Osteoblast (primary cell): ENCODE measurements at regions not wholly inside any gene's neighbourhood (a gene's known extent, or its start where the extent isn't known, plus 50 kb on each side); places are given as distances from the start of the nearest gene placed in this dataset.

Source experiments
- DNase-seq: peaks from one replicate; pipeline ENCODE4 v3.0.0; 2011; ENCODE audit warnings: low spot score, mixed read lengths; ENCODE audit not compliant: insufficient read length; ENCODE audit errors: missing footprints
- H2AFZ ChIP-seq: 2 replicates; pipeline ENCODE4 v1.6.0; 2011; ENCODE audit warnings: mild to moderate bottlenecking, low read length
- H3K27ac ChIP-seq: 2 replicates; pipeline ENCODE4 v1.5.1; 2011; ENCODE audit warnings: mild to moderate bottlenecking, low read depth, low read length, moderate library complexity
- H3K27me3 ChIP-seq: 2 replicates; pipeline ENCODE4 v1.6.0; 2012; ENCODE audit warnings: mild to moderate bottlenecking, control low read depth, inconsistent platforms, low read length, moderate library complexity; ENCODE audit not compliant: insufficient read depth
- H3K36me3 ChIP-seq: 2 replicates; pipeline ENCODE4 v1.5.1; 2011; ENCODE audit warnings: mild to moderate bottlenecking, low read length, control low read depth, moderate library complexity; ENCODE audit not compliant: insufficient read depth
- H3K4me1 ChIP-seq: 2 replicates; pipeline ENCODE4 v1.5.1; 2011; ENCODE audit warnings: mild to moderate bottlenecking, low read length, control low read depth, moderate library complexity; ENCODE audit not compliant: insufficient read depth
- H3K4me2 ChIP-seq: 2 replicates; pipeline ENCODE4 v1.6.0; 2011; ENCODE audit warnings: mild to moderate bottlenecking, low read length; ENCODE audit not compliant: insufficient read depth
- H3K4me3 ChIP-seq: fragments of 200-600 bp; sonication (generic); 3 replicates; pipeline ENCODE4 v1.5.1; 2012; ENCODE audit warnings: mild to moderate bottlenecking, low read length, inconsistent platforms; ENCODE audit not compliant: insufficient read depth
- H3K79me2 ChIP-seq: 2 replicates; pipeline ENCODE4 v1.6.0; 2012; ENCODE audit warnings: mild to moderate bottlenecking, low read length, control low read depth, inconsistent platforms; ENCODE audit not compliant: insufficient read depth
- H3K9me3 ChIP-seq: 2 replicates; pipeline ENCODE4 v1.5.1; 2011; ENCODE audit warnings: low read depth, low read length, control low read depth
- H4K20me1 ChIP-seq: 2 replicates; pipeline ENCODE4 v1.6.0; 2012; ENCODE audit warnings: mild to moderate bottlenecking, low read length, control low read depth; ENCODE audit not compliant: insufficient read depth
- TF ChIP-seq, protein P1 (sequence below): IDR thresholded peaks from 2 replicates; pipeline ENCODE4 v1.5.1; 2011; ENCODE audit warnings: mild to moderate bottlenecking, low read depth, low read length, moderate library complexity; ENCODE audit errors: extremely low read depth

- Histone ChIP-seq H3K4me2 (no peak overlapping the region), H3K4me1 (no peaks in the 10 kb centered on the region), H3K27ac (no peak overlapping the region), H3K27me3 (no peaks in the 10 kb centered on the region), H3K9me3 (peaks cover 2% of the 10 kb centered on the region), H3K4me3 (no peak overlapping the region), H3K79me2 (no peaks in the 10 kb centered on the region), H3K36me3 (no peaks in the 10 kb centered on the region), H4K20me1 (no peaks in the 10 kb centered on the region), H2AFZ (no peak overlapping the region)
- no peak for DNase-seq
- TF ChIP-seq, protein P1, sequence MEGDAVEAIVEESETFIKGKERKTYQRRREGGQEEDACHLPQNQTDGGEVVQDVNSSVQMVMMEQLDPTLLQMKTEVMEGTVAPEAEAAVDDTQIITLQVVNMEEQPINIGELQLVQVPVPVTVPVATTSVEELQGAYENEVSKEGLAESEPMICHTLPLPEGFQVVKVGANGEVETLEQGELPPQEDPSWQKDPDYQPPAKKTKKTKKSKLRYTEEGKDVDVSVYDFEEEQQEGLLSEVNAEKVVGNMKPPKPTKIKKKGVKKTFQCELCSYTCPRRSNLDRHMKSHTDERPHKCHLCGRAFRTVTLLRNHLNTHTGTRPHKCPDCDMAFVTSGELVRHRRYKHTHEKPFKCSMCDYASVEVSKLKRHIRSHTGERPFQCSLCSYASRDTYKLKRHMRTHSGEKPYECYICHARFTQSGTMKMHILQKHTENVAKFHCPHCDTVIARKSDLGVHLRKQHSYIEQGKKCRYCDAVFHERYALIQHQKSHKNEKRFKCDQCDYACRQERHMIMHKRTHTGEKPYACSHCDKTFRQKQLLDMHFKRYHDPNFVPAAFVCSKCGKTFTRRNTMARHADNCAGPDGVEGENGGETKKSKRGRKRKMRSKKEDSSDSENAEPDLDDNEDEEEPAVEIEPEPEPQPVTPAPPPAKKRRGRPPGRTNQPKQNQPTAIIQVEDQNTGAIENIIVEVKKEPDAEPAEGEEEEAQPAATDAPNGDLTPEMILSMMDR = no peak
Observed at GRCh38 chr6:67854098-67854497, 781.0 kb upstream of the ADGRB3 start.

DNA sequence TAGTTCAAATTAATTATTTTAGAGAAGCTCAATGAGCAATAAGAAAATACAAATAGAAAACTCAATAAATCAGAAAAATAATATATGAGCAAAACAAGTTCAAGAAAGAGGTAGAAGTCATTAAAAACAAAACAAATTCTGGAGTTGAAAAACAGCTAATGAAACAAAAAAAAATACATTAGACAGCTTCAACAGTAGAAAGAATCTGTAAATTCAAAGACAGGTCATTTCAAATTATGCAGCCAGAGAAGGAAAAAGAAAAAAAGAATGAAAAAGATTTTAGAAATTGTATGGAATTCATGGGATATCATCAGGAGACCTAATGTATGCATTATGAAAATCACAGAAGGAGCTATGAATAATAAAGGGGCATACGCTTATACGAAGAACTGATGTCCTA is 795.3 kb upstream of the ADGRB3 start:
- no peak overlapping the region for H3K27ac ChIP-seq
- no peaks in the 10 kb centered on the region for H3K4me1 ChIP-seq
- no peak overlapping the region for H3K4me3 ChIP-seq
- no peak overlapping the region for H2AFZ ChIP-seq
- no peaks in the 10 kb centered on the region for H4K20me1 ChIP-seq
- no peak for DNase-seq
- TF ChIP-seq, protein P1 = no peak
- no peaks in the 10 kb centered on the region for H3K27me3 ChIP-seq
- peaks cover 3% of the 10 kb centered on the region for H3K9me3 ChIP-seq
- H3K36me3 ChIP-seq = no peaks in the 10 kb centered on the region
- no peaks in the 10 kb centered on the region for H3K79me2 ChIP-seq
- H3K4me2 ChIP-seq = no peak overlapping the region

DNA sequence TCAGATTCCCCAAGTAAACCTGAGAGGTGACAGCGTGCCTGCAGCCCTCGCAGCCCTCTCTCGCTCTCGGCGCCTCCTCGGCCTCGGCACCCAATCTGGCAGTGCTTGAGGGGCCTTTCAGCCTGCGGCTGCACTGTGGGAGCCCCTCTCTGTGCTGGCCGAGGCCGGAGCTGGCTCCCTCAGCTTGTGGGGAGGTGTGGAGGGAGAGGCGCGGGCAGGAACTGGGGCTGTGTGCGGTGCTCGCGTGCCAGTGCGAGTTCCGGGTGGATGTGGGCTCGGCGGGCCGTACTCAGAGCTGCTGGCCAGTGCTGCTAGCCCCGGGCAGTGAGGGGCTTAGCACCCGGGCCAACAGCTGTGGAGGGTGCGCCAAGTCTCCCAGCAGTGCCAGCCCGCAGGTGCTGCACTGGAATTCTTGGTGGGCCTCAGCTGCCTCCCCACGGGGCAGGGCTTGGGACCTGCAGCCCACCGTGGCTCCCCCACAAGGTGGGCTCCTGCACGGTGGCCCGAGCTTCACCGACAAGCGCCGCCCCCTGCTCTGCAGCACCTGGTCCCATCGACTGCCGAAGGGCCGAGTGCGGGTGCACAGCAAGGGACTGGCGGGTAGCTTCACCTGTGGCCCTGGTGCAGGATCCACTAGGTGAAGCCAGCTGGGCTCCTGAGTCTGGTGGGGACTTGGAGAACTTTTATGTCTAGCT is 809.7 kb upstream of the ADGRB3 start:
- H3K4me1 ChIP-seq = no peaks in the 10 kb centered on the region
- H3K27me3 ChIP-seq = no peaks in the 10 kb centered on the region
- no peaks in the 10 kb centered on the region for H3K9me3 ChIP-seq
- no peak overlapping the region for H2AFZ ChIP-seq
- H3K4me2 ChIP-seq = no peak overlapping the region
- no peaks in the 10 kb centered on the region for H3K36me3 ChIP-seq
- H3K27ac ChIP-seq = no peak overlapping the region
- TF ChIP-seq, protein P1 = no peak
- DNase-seq = no peak
- no peaks in the 10 kb centered on the region for H3K79me2 ChIP-seq
- no peaks in the 10 kb centered on the region for H4K20me1 ChIP-seq
- H3K4me3 ChIP-seq = no peak overlapping the region

DNA sequence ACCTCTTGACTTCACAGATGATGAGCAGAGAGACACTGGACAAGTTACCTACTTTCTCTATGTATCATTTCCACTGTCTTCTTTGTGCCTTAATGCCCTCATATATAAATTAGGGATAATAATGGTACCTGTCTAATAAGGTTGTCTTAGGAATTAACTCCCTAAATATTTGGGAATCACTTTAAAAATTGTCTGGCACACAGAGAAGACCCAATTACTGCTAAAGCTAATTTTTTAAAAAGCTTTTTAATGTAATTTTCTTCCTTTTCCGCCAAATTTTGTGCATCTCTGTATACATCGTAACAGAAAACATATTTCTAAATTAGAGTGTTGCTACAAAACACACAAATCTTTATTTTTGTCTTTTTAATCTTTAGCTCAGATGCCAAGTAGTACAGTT is 816.8 kb upstream of the ADGRB3 start:
- H3K4me1 ChIP-seq = no peaks in the 10 kb centered on the region

More for the DNA sequence above, 816.8 kb upstream of the ADGRB3 start:
- Histone ChIP-seq H3K4me2 (no peak overlapping the region), H3K36me3 (no peaks in the 10 kb centered on the region), H2AFZ (no peak overlapping the region), H3K27ac (no peak overlapping the region), H3K79me2 (no peaks in the 10 kb centered on the region), H3K9me3 (peaks cover 4% of the 10 kb centered on the region), H3K27me3 (no peaks in the 10 kb centered on the region), H3K4me3 (no peak overlapping the region), H4K20me1 (no peaks in the 10 kb centered on the region)
- TF ChIP-seq, protein P1 = no peak
- no peak for DNase-seq
